GM13977 (cell line): ENCODE measurements at regions not wholly inside any gene's neighbourhood (a gene's known extent, or its start where the extent isn't known, plus 50 kb on each side); places are given as distances from the start of the nearest gene placed in this dataset.
"Not testable (repeated sequence)": the region's sequence is repeated elsewhere in the genome, so short reads cannot be mapped to it uniquely, and the experiment has no call there.

Source experiments
- DNase-seq: peaks from one replicate; pipeline ENCODE4 v3.0.0; 2012; ENCODE audit warnings: low spot score
- in situ Hi-C: fragments of 300-500 bp; cut with MboI; formaldehyde crosslinking; loops from one replicate; pipeline ENCODE4 v1.12.0; 2022; ENCODE audit warnings: low sequenced_read_pairs, low pct_unique_long_range_greater_than_20kb, mixed read lengths, inconsistent platforms; ENCODE audit not compliant: unreplicated experiment
- TF ChIP-seq, protein P1 (sequence below): IDR thresholded peaks from 2 replicates; pipeline ENCODE4 v1.5.1; 2012; ENCODE audit warnings: mild to moderate bottlenecking, control low read depth; ENCODE audit not compliant: insufficient read depth; ENCODE audit errors: extremely low read depth, missing control alignments

DNA sequence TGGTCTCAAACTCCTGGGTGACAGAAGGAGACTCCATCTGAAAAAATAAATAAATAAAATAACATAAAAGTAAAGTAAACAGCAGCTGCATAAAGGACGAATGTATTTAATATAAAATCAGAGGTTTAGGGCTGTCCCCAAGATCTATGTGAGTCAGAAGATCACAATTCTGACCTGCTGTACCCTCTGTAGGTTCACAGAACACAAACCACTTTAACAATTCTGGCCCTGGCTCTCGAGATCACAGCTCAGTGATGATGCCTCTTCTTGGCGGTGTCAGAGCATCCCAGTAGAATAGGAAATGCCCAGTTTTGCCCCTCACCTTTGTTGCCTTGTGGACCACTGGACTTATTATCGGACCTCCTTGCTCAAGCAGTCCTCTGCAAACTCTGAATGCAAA lies 380.9 kb downstream of the TLE1 start:
- in situ Hi-C loops: no loop called here
- TF ChIP-seq, protein P1, sequence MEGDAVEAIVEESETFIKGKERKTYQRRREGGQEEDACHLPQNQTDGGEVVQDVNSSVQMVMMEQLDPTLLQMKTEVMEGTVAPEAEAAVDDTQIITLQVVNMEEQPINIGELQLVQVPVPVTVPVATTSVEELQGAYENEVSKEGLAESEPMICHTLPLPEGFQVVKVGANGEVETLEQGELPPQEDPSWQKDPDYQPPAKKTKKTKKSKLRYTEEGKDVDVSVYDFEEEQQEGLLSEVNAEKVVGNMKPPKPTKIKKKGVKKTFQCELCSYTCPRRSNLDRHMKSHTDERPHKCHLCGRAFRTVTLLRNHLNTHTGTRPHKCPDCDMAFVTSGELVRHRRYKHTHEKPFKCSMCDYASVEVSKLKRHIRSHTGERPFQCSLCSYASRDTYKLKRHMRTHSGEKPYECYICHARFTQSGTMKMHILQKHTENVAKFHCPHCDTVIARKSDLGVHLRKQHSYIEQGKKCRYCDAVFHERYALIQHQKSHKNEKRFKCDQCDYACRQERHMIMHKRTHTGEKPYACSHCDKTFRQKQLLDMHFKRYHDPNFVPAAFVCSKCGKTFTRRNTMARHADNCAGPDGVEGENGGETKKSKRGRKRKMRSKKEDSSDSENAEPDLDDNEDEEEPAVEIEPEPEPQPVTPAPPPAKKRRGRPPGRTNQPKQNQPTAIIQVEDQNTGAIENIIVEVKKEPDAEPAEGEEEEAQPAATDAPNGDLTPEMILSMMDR: no peak
- DNase-seq: no peak

DNA sequence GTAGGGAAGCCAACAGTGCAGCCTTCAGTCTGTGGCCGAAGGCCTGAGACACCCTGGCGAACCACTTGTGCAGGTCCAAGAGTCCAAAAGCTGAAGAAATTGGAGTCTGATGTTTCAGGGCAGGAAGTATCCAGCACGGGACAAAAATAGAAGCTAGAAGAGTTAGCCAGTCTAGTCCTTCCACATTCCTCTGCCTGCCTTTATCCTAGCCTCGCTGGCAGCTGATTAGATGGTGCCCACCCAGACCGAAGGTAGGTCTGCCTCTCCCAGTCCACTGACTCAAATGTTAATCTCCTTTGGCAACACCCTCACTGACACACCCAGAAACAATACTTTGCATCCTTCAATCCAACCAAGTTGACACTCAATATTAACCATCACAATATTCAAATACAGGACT lies 381.6 kb downstream of the TLE1 start:
- in situ Hi-C loops, DNase-seq: not testable (repeated sequence)

GRCh38 chr9:81305561-81306182 lies 383.7 kb downstream of the TLE1 start:
- in situ Hi-C loops: no loop called here
- TF ChIP-seq, protein P1: no peak

DNA sequence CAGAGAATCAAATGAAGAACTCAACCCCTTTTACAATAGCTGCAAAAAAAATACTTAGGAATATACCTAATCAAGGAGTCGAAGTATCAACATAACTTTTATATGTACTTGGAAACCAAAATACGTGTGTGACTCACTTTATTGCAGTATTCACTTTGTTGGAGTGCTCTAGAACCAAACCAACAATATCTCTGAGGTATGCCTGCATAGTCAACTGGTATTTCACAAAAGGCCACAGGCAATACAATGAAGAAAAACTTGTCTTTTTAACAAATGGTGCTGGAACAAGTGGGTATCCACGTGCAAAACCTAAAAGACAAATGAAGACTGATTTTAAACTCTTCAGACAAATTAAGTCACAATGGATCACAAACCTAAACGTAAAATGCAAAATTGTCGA lies 385.7 kb downstream of the TLE1 start:
- no peak for DNase-seq
- in situ Hi-C loops: no loop called here
- TF ChIP-seq, protein P1: no peak

More at GRCh38 chr9:81305561-81306182, 383.7 kb downstream of the TLE1 start:
- DNase-seq: no peak

DNA sequence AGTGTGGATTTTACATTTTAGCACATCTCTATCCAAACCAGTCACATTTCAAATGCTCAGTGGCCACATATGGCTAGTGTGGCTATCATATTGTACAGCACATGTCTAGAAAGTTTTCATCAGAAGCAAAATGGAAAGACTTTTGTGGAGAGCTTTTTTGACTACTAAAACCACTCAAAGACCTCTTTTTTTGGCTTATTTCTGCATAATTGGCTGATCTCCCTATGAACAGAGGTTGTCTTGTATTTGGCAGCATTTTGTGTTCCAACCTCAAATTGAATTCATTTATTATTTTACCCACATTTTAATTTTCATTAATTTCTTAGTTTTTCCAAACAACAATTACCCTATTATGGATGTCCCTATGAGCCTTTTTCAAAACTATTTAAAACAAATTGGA lies 395.7 kb downstream of the TLE1 start:
- no peak for DNase-seq
- in situ Hi-C loops: no loop called here
- TF ChIP-seq, protein P1: no peak

- in situ Hi-C loops: no loop called here
- TF ChIP-seq, protein P1: no peak
- DNase-seq: no peak
These were observed 397.1 kb downstream of the TLE1 start for GRCh38 chr9:81292056-81292805.

DNA sequence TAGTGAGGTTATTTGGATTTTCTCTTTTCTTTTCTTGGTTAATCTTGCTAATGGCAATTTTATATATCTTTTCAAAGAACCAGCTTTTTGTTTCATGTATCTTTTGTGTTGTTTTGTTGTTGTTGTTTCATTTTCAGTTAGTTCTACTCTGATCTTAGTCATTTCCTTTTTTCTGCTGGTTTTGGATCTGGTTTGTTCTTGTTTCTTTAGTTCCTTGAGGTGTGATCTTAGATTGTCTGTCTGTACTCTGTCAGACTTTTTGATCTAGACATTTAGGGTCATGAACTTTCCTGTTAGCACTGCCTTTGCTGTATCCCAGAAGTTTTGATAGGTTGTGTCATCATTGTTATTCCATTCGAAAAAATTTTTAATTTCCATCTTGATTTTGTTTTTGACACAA lies 399.7 kb downstream of the TLE1 start:
- no peak for DNase-seq
- in situ Hi-C loops: no loop called here
- TF ChIP-seq, protein P1: no peak
